H1 (cell line): ENCODE measurements at regions not wholly inside any gene's neighbourhood (a gene's known extent, or its start where the extent isn't known, plus 50 kb on each side); places are given as distances from the start of the nearest gene placed in this dataset.

Experiments
- CTCF ChIA-PET: fragments of 300-600 bp; sonication (Branson Sonifier 250); formaldehyde crosslinking; loops from one replicate; lab custom pipeline; 2021; ENCODE audit not compliant: partially characterized antibody; lab: Charles Lee
- POLR2A ChIA-PET: fragments of 300-600 bp; sonication (Branson Sonifier 250); formaldehyde crosslinking; loops from one replicate; lab custom pipeline; 2021; ENCODE audit warnings: inconsistent platforms; ENCODE audit not compliant: partially characterized antibody; lab: Charles Lee
- DNase-seq, 2 experiments: peaks; one replicate each; pipeline versions ENCODE4 v3.0.0 to v3.0.0-alpha.2; 2010 to 2022; ENCODE audit warnings: low spot score in 2 of 2, low read depth in 1 of 2, mixed read lengths in 1 of 2
- FAIRE-seq: peaks from 2 replicates; lab custom pipeline; 2011; peaks lifted over from hg19 to GRCh38; lab: Jason Lieb, UNC
- H2AFZ ChIP-seq: 2 replicates; pipeline ENCODE4 v1.8.1; 2012; ENCODE audit warnings: low read length, inconsistent platforms
- H2AK5ac ChIP-seq: 2 replicates; pipeline ENCODE4 v1.6.1; 2013; ENCODE audit warnings: low read depth, low read length
- H2BK120ac ChIP-seq: replicated peaks from 2 replicates; pipeline ENCODE3; 2013; ENCODE audit warnings: low read depth, low read length, inconsistent platforms
- H2BK12ac ChIP-seq: 2 replicates; pipeline ENCODE4 v1.6.1; 2013; ENCODE audit warnings: low read depth, low read length
- H2BK15ac ChIP-seq: 2 replicates; pipeline ENCODE4 v1.6.1; 2013; ENCODE audit warnings: low read length
- H2BK20ac ChIP-seq: 2 replicates; pipeline ENCODE4 v1.6.1; 2013; ENCODE audit warnings: low read length
- H2BK5ac ChIP-seq: 2 replicates; pipeline ENCODE4 v1.6.1; 2013; ENCODE audit warnings: low read depth, low read length
- H3K14ac ChIP-seq: 2 replicates; pipeline ENCODE4 v1.6.1; 2013; ENCODE audit warnings: inconsistent platforms; ENCODE audit not compliant: insufficient read length
- H3K18ac ChIP-seq: 2 replicates; pipeline ENCODE4 v1.6.1; 2013; ENCODE audit warnings: low read length; ENCODE audit errors: extremely low read depth
- H3K23ac ChIP-seq: 2 replicates; pipeline ENCODE4 v1.6.1; 2013; ENCODE audit warnings: inconsistent platforms; ENCODE audit not compliant: insufficient read length
- H3K23me2 ChIP-seq: 2 replicates; pipeline ENCODE4 v1.6.1; 2013; ENCODE audit warnings: low read depth, low read length
- H3K27ac ChIP-seq: 2 replicates; pipeline ENCODE4 v1.6.1; 2011; ENCODE audit warnings: low read depth, low read length, inconsistent platforms
- H3K27me3 ChIP-seq, 4 experiments: replicated peaks in 1 of 4; 1 replicate in 1 of 4; 2 replicates in 3 of 4; pipeline versions ENCODE4 v1.6.1 to v1.8.1; 2011 to 2013; ENCODE audit warnings: low read length in 3 of 4, mild to moderate bottlenecking in 3 of 4, inconsistent platforms in 2 of 4, mixed read lengths in 2 of 4, moderate library complexity in 1 of 4; ENCODE audit not compliant: control insufficient read depth in 3 of 4, insufficient read depth in 3 of 4; ENCODE audit errors: extremely low read depth in 1 of 4
- H3K36me3 ChIP-seq, 4 experiments: 2 replicates each; pipeline versions ENCODE4 v1.6.1 to v1.8.1; 2011 to 2013; ENCODE audit warnings: mild to moderate bottlenecking in 4 of 4, low read length in 3 of 4, moderate library complexity in 2 of 4, control low read depth in 1 of 4, inconsistent platforms in 1 of 4; ENCODE audit not compliant: insufficient read depth in 4 of 4, control insufficient read depth in 2 of 4
- H3K4ac ChIP-seq: replicated peaks from 2 replicates; pipeline ENCODE3; 2013; ENCODE audit warnings: low read length, low read depth, mixed read lengths, inconsistent platforms; ENCODE audit not compliant: insufficient read length
- H3K4me1 ChIP-seq, 4 experiments: replicated peaks in 1 of 4; 1 replicate in 1 of 4; 2 replicates in 3 of 4; pipeline versions ENCODE4 v1.6.1 to v1.8.1; 2011 to 2013; ENCODE audit warnings: low read length in 3 of 4, inconsistent platforms in 2 of 4, mixed read lengths in 1 of 4; ENCODE audit not compliant: insufficient read depth in 4 of 4, control insufficient read depth in 3 of 4
- H3K4me2 ChIP-seq, 2 experiments: 2 replicates each; pipeline versions ENCODE4 v1.6.1 to v1.8.1; 2011 to 2013; ENCODE audit warnings: low read depth in 2 of 2, low read length in 2 of 2, control low read depth in 1 of 2, inconsistent platforms in 1 of 2, mild to moderate bottlenecking in 1 of 2; ENCODE audit not compliant: insufficient read depth in 1 of 2
- H3K4me3 ChIP-seq, 4 experiments: fragments of 200-600, 300-600 bp in 1 of 4; sonication (generic), shearing (Covaris generic), sonication (Bioruptor Twin) in 1 of 4; 2 replicates each; pipeline versions ENCODE4 v1.5.1 to v1.8.1; 2011 to 2016; ENCODE audit warnings: low read length in 4 of 4, low read depth in 3 of 4, control low read depth in 2 of 4, inconsistent platforms in 2 of 4, mild to moderate bottlenecking in 2 of 4, mixed read lengths in 1 of 4, moderate library complexity in 1 of 4; ENCODE audit not compliant: insufficient read depth in 2 of 4; ENCODE audit errors: extremely low read depth in 1 of 4
- H3K56ac ChIP-seq: replicated peaks from 2 replicates; pipeline ENCODE3; 2013; ENCODE audit warnings: low read depth, mild to moderate bottlenecking, mixed read lengths, low read length, inconsistent platforms; ENCODE audit not compliant: insufficient read length
- H3K79me1 ChIP-seq: 2 replicates; pipeline ENCODE4 v1.6.1; 2013; ENCODE audit warnings: low read depth, low read length, control low read depth
- H3K79me2 ChIP-seq, 2 experiments: 2 replicates each; pipeline versions ENCODE4 v1.6.1 to v1.8.1; 2012 to 2013; ENCODE audit warnings: low read length in 2 of 2, mild to moderate bottlenecking in 2 of 2, inconsistent platforms in 1 of 2; ENCODE audit not compliant: insufficient read depth in 2 of 2, control insufficient read depth in 1 of 2
- H3K9ac ChIP-seq, 4 experiments: replicated peaks in 1 of 4; 1 replicate in 1 of 4; 2 replicates in 3 of 4; pipeline versions ENCODE4 v1.6.1 to v1.8.1; 2011 to 2013; ENCODE audit warnings: low read depth in 3 of 4, low read length in 3 of 4, control low read depth in 2 of 4, mild to moderate bottlenecking in 2 of 4, moderate library complexity in 2 of 4, inconsistent platforms in 1 of 4; ENCODE audit errors: extremely low read depth in 1 of 4
- H3K9me3 ChIP-seq, 2 experiments: 2 replicates each; pipeline versions ENCODE4 v1.6.1 to v1.8.1; 2012 to 2013; ENCODE audit warnings: mild to moderate bottlenecking in 2 of 2, moderate library complexity in 2 of 2, control low read depth in 1 of 2, inconsistent platforms in 1 of 2, low read depth in 1 of 2, low read length in 1 of 2, mixed read lengths in 1 of 2; ENCODE audit not compliant: insufficient read depth in 2 of 2
- H4K20me1 ChIP-seq, 2 experiments: replicated peaks in 1 of 2; 2 replicates each; pipeline versions ENCODE3 to v1.8.1; 2011 to 2013; ENCODE audit warnings: inconsistent platforms in 2 of 2, low read length in 2 of 2, mild to moderate bottlenecking in 1 of 2; ENCODE audit not compliant: insufficient read depth in 2 of 2, control insufficient read depth in 1 of 2
- H4K5ac ChIP-seq: 2 replicates; pipeline ENCODE4 v1.6.1; 2013; ENCODE audit warnings: low read length, low read depth, mixed read lengths, inconsistent platforms; ENCODE audit not compliant: insufficient read length
- H4K8ac ChIP-seq: 2 replicates; pipeline ENCODE4 v1.8.0; 2013; ENCODE audit warnings: mild to moderate bottlenecking, moderate library complexity, low read length, inconsistent platforms; ENCODE audit not compliant: insufficient read depth; ENCODE audit errors: extremely low read depth
- H4K91ac ChIP-seq: replicated peaks from 2 replicates; pipeline ENCODE3; 2013; ENCODE audit warnings: low read length, mixed read lengths, inconsistent platforms; ENCODE audit not compliant: insufficient read length
- ATF2 ChIP-seq: IDR thresholded peaks from 2 replicates; pipeline ENCODE4 v1.6.1; 2012; ENCODE audit warnings: low read length, inconsistent platforms
- CBX5 ChIP-seq: fragments of 300-800, 300-1000 bp; sonication (generic); IDR thresholded peaks from 2 replicates; pipeline ENCODE4 v1.7.1; 2016; ENCODE audit warnings: antibody characterized with exemption, low read length, low read depth
- CEBPB ChIP-seq: IDR thresholded peaks from 2 replicates; pipeline ENCODE4 v1.6.1; 2012; ENCODE audit warnings: low read depth, low read length
- EP300 ChIP-seq, 2 experiments: IDR thresholded peaks; 1 replicate in 1 of 2; 2 replicates in 1 of 2; pipeline ENCODE4 v1.6.1; 2011 to 2012; ENCODE audit warnings: low read depth in 2 of 2, low read length in 2 of 2, mild to moderate bottlenecking in 2 of 2, borderline replicate concordance in 1 of 2, inconsistent platforms in 1 of 2, moderate library complexity in 1 of 2
- GABPA ChIP-seq: IDR thresholded peaks from 2 replicates; pipeline ENCODE4 v1.6.1; 2011; ENCODE audit warnings: mild to moderate bottlenecking, low read length, moderate library complexity, borderline replicate concordance; ENCODE audit not compliant: insufficient read depth
- HDAC2 ChIP-seq, 2 experiments: fragments of 300-600 bp in 1 of 2; sonication (generic) in 1 of 2; IDR thresholded peaks; 2 replicates each; pipeline ENCODE4 v1.6.1; 2011 to 2012; ENCODE audit warnings: low read depth in 2 of 2, low read length in 2 of 2, mild to moderate bottlenecking in 2 of 2, moderate library complexity in 2 of 2, borderline replicate concordance in 1 of 2, inconsistent platforms in 1 of 2
- JUND ChIP-seq: IDR thresholded peaks from 2 replicates; pipeline ENCODE4 v1.6.1; 2011; ENCODE audit warnings: mild to moderate bottlenecking, improper control_type of control experiment, low read length
- KDM1A ChIP-seq: fragments of 200-600, 300-600 bp; sonication (generic); IDR thresholded peaks from 2 replicates; pipeline ENCODE4 v1.7.1; 2016; ENCODE audit warnings: mild to moderate bottlenecking, low read length, borderline replicate concordance
- SIRT6 ChIP-seq: IDR thresholded peaks from one replicate; pipeline ENCODE4 v1.7.1; 2012; ENCODE audit warnings: low read length, inconsistent platforms
- SP1 ChIP-seq: IDR thresholded peaks from 2 replicates; pipeline ENCODE4 v1.6.1; 2011; ENCODE audit warnings: low read depth, low read length
- TAF7 ChIP-seq: optimal IDR thresholded peaks from 2 replicates; pipeline ENCODE3; 2011; ENCODE audit warnings: low read depth, mild to moderate bottlenecking, inconsistent platforms, low read length, moderate library complexity, borderline replicate concordance
- TEAD4 ChIP-seq: IDR thresholded peaks from 2 replicates; pipeline ENCODE4 v1.6.1; 2012; ENCODE audit warnings: low read depth, low read length, inconsistent platforms, mixed read lengths

GRCh38 chr11:120055646-120056045 lies 82.3 kb downstream of the TRIM29 start:
- DNase-seq (no peak), FAIRE-seq (no peak)
- no peak overlapping the region; the same call in 1 of the 2 replicates for H2BK15ac ChIP-seq
- H3K79me2 ChIP-seq: no peaks in the 10 kb centered on the region
- H3K36me3 ChIP-seq: no peaks in the 10 kb centered on the region
- no peaks in the 10 kb centered on the region for H4K20me1 ChIP-seq
- peak overlapping the region; percentile 49 for H3K18ac ChIP-seq
- no peak overlapping the region for H3K56ac ChIP-seq
- H3K27me3 ChIP-seq: no peaks in the 10 kb centered on the region; a peak in 2 of 7 replicates
- peak overlapping the region; percentile 38; the same call in 1 of the 2 replicates for H2BK5ac ChIP-seq
- H3K4me1 ChIP-seq: peaks cover 15 to 30% (median 22%) of the 10 kb centered on the region in 4 experiments
- no peak overlapping the region for H4K5ac ChIP-seq
- no peaks in the 10 kb centered on the region for H3K79me1 ChIP-seq
- no peak overlapping the region for H3K4ac ChIP-seq
- H3K23me2 ChIP-seq: no peaks in the 10 kb centered on the region; the same call in 1 of the 2 replicates
- H2AFZ ChIP-seq: 0 out of 2 replicates have a peak overlapping the region, but pooled peaks have one; percentile 29
- H3K23ac ChIP-seq: no peak overlapping the region
- CTCF ChIA-PET: interaction anchor here (0.7 to 1.6 kb wide), 10 partner anchors 8 to 682 kb away, joined by 3 to 4 read pairs (median 3); no protein-coding TSS in a partner anchor
- peak overlapping the region; percentile 32; the same call in 1 of the 2 replicates for H2BK12ac ChIP-seq
- no peak overlapping the region for H3K4me2 ChIP-seq
- no peak overlapping the region for H3K4me3 ChIP-seq
- H3K9ac ChIP-seq: no peak overlapping the region
- H2BK20ac ChIP-seq: peak overlapping the region; percentile 15; the same call in 1 of the 2 replicates
- H4K91ac ChIP-seq: peak overlapping the region; percentile 22
- no peak overlapping the region for H4K8ac ChIP-seq
- POLR2A ChIA-PET: interaction anchor here (1.4 kb wide), 1 partner anchor 32 kb away, joined by 5 read pairs; no protein-coding TSS in a partner anchor
- H2BK120ac ChIP-seq: peak overlapping the region; percentile 21
- H3K9me3 ChIP-seq: peaks cover 3 to 4% of the 10 kb centered on the region in 2 experiments; a peak in 1 of 4 replicates
- no peak overlapping the region for H2AK5ac ChIP-seq
- no peak overlapping the region for H3K14ac ChIP-seq
- peak overlapping the region; percentile 62; the same call in 1 of the 2 replicates for H3K27ac ChIP-seq
- TF ChIP-seq GABPA: no peak
- no peak for TF ChIP-seq KDM1A
- TF ChIP-seq CEBPB: no peak
- TF ChIP-seq ATF2: no peak
- TF ChIP-seq CBX5: no peak
- no peak for TF ChIP-seq SP1
- TF ChIP-seq TAF7: no peak
- TF ChIP-seq TEAD4: no peak
- TF ChIP-seq HDAC2 (IDR thresholded peaks at IDR 0.05; ENCODE audit: borderline replicate concordance in 1 of 2, low read depth in 2 of 2, low read length in 2 of 2): no peak
- no peak for TF ChIP-seq EP300 (IDR thresholded peaks at IDR 0.05; ENCODE audit: borderline replicate concordance in 1 of 2, low read depth in 2 of 2, low read length in 2 of 2)
- no peak for TF ChIP-seq SIRT6
- no peak for TF ChIP-seq JUND
